GM12878 (cell line): ENCODE measurements at regions not wholly inside any gene's neighbourhood (a gene's known extent, or its start where the extent isn't known, plus 50 kb on each side); places are given as distances from the start of the nearest gene placed in this dataset.

Source experiments
- HDAC2 ChIP-seq: fragments of 200-600 bp; sonication (generic); IDR thresholded peaks from 2 replicates; pipeline ENCODE4 v1.6.1; 2017
- MYC ChIP-seq: IDR thresholded peaks from 2 replicates; pipeline ENCODE4 v1.6.1; 2011; ENCODE audit warnings: mild to moderate bottlenecking, low read length, moderate library complexity, inconsistent platforms; ENCODE audit not compliant: insufficient read depth, insufficient replicate concordance, insufficient read length, severe bottlenecking
- NFIC ChIP-seq: IDR thresholded peaks from 2 replicates; pipeline ENCODE4 v1.6.1; 2012; ENCODE audit warnings: low read depth, mild to moderate bottlenecking, inconsistent platforms, low read length, moderate library complexity
- POLR2AphosphoS5 ChIP-seq: IDR thresholded peaks from 2 replicates; pipeline ENCODE4 v1.6.1; 2011; ENCODE audit warnings: mild to moderate bottlenecking, low read length, inconsistent platforms
- SIN3A ChIP-seq: IDR thresholded peaks from 2 replicates; pipeline ENCODE4 v1.6.1; 2012; ENCODE audit warnings: low read depth, low read length, improper control_type of control experiment
- TF ChIP-seq, protein P1 (sequence below): IDR thresholded peaks from 2 replicates; pipeline ENCODE4 v1.6.1; 2011; ENCODE audit warnings: low read depth, low read length, improper control_type of control experiment, borderline replicate concordance

DNA sequence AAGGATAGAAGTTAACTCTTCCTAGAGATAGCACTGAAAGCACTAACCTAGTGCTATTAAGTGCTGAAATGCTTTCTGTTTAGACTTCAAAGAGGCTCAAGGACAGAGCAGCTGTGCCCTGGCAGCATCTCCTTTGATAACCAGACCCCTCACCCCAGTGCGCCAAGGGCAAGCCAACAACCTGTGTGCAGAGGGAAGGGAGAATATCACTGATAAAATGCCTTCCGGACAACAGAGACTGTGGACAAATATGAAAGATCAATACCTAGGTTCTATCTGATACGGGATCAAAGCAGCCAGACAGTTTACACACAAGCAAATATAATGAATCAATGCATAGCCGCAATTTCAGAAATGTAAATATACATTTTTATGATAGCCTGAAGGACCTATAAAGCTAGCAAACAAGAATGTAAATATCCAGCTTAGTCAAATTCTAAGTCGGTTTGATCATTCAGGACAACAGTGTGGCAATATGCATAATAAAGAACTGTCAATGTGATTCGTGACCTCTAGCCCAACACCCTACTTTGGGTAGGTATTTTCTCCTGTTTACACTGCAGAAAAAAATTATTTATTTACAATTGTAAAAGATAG, 91.8 kb upstream of the RFX8 start:
- TF ChIP-seq, protein P1, sequence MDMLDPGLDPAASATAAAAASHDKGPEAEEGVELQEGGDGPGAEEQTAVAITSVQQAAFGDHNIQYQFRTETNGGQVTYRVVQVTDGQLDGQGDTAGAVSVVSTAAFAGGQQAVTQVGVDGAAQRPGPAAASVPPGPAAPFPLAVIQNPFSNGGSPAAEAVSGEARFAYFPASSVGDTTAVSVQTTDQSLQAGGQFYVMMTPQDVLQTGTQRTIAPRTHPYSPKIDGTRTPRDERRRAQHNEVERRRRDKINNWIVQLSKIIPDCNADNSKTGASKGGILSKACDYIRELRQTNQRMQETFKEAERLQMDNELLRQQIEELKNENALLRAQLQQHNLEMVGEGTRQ, result no peak
- TF ChIP-seq HDAC2 (no peak), POLR2AphosphoS5 (no peak), MYC (no peak), SIN3A (no peak), NFIC (no peak)
